Activated T-helper 17 cell treated with anti-CD3 and anti-CD28 coated beads, Interleukin-2, amount 50 U/mL, for 72 hours (primary cell): ENCODE measurements at regions not wholly inside any gene's neighbourhood (a gene's known extent, or its start where the extent isn't known, plus 50 kb on each side); places are given as distances from the start of the nearest gene placed in this dataset.

Experiments
- ATAC-seq: fragments of 150-1000 bp; cut with Tn5 transposase; replicated peaks from 2 replicates; pipeline ENCODE4 v1.10.0; 2021; ENCODE audit warnings: mild to moderate bottlenecking, moderate library complexity
- H3K27ac Mint-ChIP-seq: one replicate; pipeline ENCODE4 v1.8.0; 2022; ENCODE audit warnings: mixed read lengths
- H3K27me3 Mint-ChIP-seq: one replicate; pipeline ENCODE4 v1.8.0; 2022; ENCODE audit warnings: mixed read lengths
- H3K36me3 Mint-ChIP-seq: one replicate; pipeline ENCODE4 v1.8.0; 2022; ENCODE audit warnings: low read depth, mild to moderate bottlenecking, mixed read lengths
- H3K4me1 Mint-ChIP-seq: one replicate; pipeline ENCODE4 v1.8.0; 2022; ENCODE audit warnings: mixed read lengths
- H3K4me3 Mint-ChIP-seq: one replicate; pipeline ENCODE4 v1.8.0; 2022; ENCODE audit warnings: mild to moderate bottlenecking, mixed read lengths
- H3K9me3 Mint-ChIP-seq: one replicate; pipeline ENCODE4 v1.8.0; 2022; ENCODE audit warnings: mixed read lengths

GRCh38 chr16:52234626-52235025 lies 312.3 kb downstream of the TOX3 start:
- no peak for ATAC-seq
- Mint-ChIP-seq H3K4me3 (no peak overlapping the region), H3K27me3 (no peaks in the 10 kb centered on the region), H3K36me3 (no peaks in the 10 kb centered on the region), H3K9me3 (no peaks in the 10 kb centered on the region), H3K4me1 (no peaks in the 10 kb centered on the region), H3K27ac (no peak overlapping the region)

- Mint-ChIP-seq H3K27ac (no peak overlapping the region), H3K4me1 (no peaks in the 10 kb centered on the region), H3K4me3 (no peak overlapping the region), H3K36me3 (no peaks in the 10 kb centered on the region), H3K9me3 (no peaks in the 10 kb centered on the region), H3K27me3 (no peaks in the 10 kb centered on the region)
- ATAC-seq = no peak
These were observed 317.5 kb downstream of the TOX3 start for GRCh38 chr16:52229471-52229870.

GRCh38 chr16:52227851-52228250 lies 319.1 kb downstream of the TOX3 start:
- no peak overlapping the region for H3K4me3 Mint-ChIP-seq
- H3K27me3 Mint-ChIP-seq = no peaks in the 10 kb centered on the region

GRCh38 chr16:52212841-52213240 lies 334.1 kb downstream of the TOX3 start:
- H3K9me3 Mint-ChIP-seq = peaks cover 14% of the 10 kb centered on the region
- no peak overlapping the region for H3K4me3 Mint-ChIP-seq
- H3K27me3 Mint-ChIP-seq = no peaks in the 10 kb centered on the region
- H3K36me3 Mint-ChIP-seq = no peaks in the 10 kb centered on the region
- no peak for ATAC-seq
- H3K27ac Mint-ChIP-seq = no peak overlapping the region
- H3K4me1 Mint-ChIP-seq = no peaks in the 10 kb centered on the region

More at GRCh38 chr16:52227851-52228250, 319.1 kb downstream of the TOX3 start:
- no peak overlapping the region for H3K27ac Mint-ChIP-seq
- no peaks in the 10 kb centered on the region for H3K4me1 Mint-ChIP-seq
- H3K9me3 Mint-ChIP-seq = no peaks in the 10 kb centered on the region
- ATAC-seq = no peak
- no peaks in the 10 kb centered on the region for H3K36me3 Mint-ChIP-seq

- no peak for ATAC-seq
- Mint-ChIP-seq H3K4me3 (no peak overlapping the region), H3K4me1 (no peaks in the 10 kb centered on the region), H3K27ac (no peak overlapping the region), H3K36me3 (no peaks in the 10 kb centered on the region), H3K9me3 (peaks cover 4% of the 10 kb centered on the region), H3K27me3 (no peaks in the 10 kb centered on the region)
These were observed 337.7 kb downstream of the TOX3 start for GRCh38 chr16:52209227-52209626.

- Mint-ChIP-seq H3K27ac (no peak overlapping the region), H3K9me3 (no peaks in the 10 kb centered on the region), H3K27me3 (no peaks in the 10 kb centered on the region), H3K36me3 (no peaks in the 10 kb centered on the region), H3K4me3 (no peak overlapping the region), H3K4me1 (no peaks in the 10 kb centered on the region)
- no peak for ATAC-seq
These were observed 343.8 kb downstream of the TOX3 start for GRCh38 chr16:52203096-52203495.

GRCh38 chr16:52193441-52193840 lies 353.5 kb downstream of the TOX3 start:
- H3K27ac Mint-ChIP-seq = no peak overlapping the region
- no peaks in the 10 kb centered on the region for H3K27me3 Mint-ChIP-seq
- H3K9me3 Mint-ChIP-seq = no peaks in the 10 kb centered on the region
- no peak for ATAC-seq
- no peak overlapping the region for H3K4me3 Mint-ChIP-seq
- no peaks in the 10 kb centered on the region for H3K36me3 Mint-ChIP-seq
- no peaks in the 10 kb centered on the region for H3K4me1 Mint-ChIP-seq

- no peaks in the 10 kb centered on the region for H3K27me3 Mint-ChIP-seq
- H3K36me3 Mint-ChIP-seq = no peaks in the 10 kb centered on the region
- H3K9me3 Mint-ChIP-seq = no peaks in the 10 kb centered on the region
- ATAC-seq = no peak
- H3K27ac Mint-ChIP-seq = no peak overlapping the region
- no peaks in the 10 kb centered on the region for H3K4me1 Mint-ChIP-seq
- no peak overlapping the region for H3K4me3 Mint-ChIP-seq
These were observed 355.3 kb downstream of the TOX3 start for GRCh38 chr16:52191531-52192134.

- Mint-ChIP-seq H3K27me3 (no peaks in the 10 kb centered on the region), H3K36me3 (no peaks in the 10 kb centered on the region)
These were observed 362.6 kb downstream of the TOX3 start for GRCh38 chr16:52184336-52184735.

GRCh38 chr16:52182840-52183239 lies 364.1 kb downstream of the TOX3 start:
- H3K9me3 Mint-ChIP-seq = peaks cover 4% of the 10 kb centered on the region
- no peaks in the 10 kb centered on the region for H3K4me1 Mint-ChIP-seq
- no peaks in the 10 kb centered on the region for H3K27me3 Mint-ChIP-seq
- no peaks in the 10 kb centered on the region for H3K36me3 Mint-ChIP-seq
- no peak overlapping the region for H3K27ac Mint-ChIP-seq
- no peak overlapping the region for H3K4me3 Mint-ChIP-seq
- ATAC-seq = no peak

More at GRCh38 chr16:52184336-52184735, 362.6 kb downstream of the TOX3 start:
- Mint-ChIP-seq H3K4me3 (no peak overlapping the region), H3K4me1 (no peaks in the 10 kb centered on the region), H3K9me3 (peaks cover 4% of the 10 kb centered on the region), H3K27ac (no peak overlapping the region)
- ATAC-seq = no peak

- Mint-ChIP-seq H3K4me1 (no peaks in the 10 kb centered on the region), H3K27ac (no peak overlapping the region), H3K27me3 (no peaks in the 10 kb centered on the region), H3K4me3 (no peak overlapping the region), H3K36me3 (no peaks in the 10 kb centered on the region), H3K9me3 (no peaks in the 10 kb centered on the region)
- no peak for ATAC-seq
These were observed 372.8 kb downstream of the TOX3 start for GRCh38 chr16:52174168-52174567.

- H3K4me1 Mint-ChIP-seq = no peaks in the 10 kb centered on the region
- H3K9me3 Mint-ChIP-seq = peaks cover 5% of the 10 kb centered on the region
- no peak overlapping the region for H3K4me3 Mint-ChIP-seq
- H3K27me3 Mint-ChIP-seq = no peaks in the 10 kb centered on the region
- no peaks in the 10 kb centered on the region for H3K36me3 Mint-ChIP-seq
- no peak for ATAC-seq
- H3K27ac Mint-ChIP-seq = no peak overlapping the region
These were observed 375.5 kb downstream of the TOX3 start for GRCh38 chr16:52171481-52171880.

GRCh38 chr16:52167328-52167727 lies 379.6 kb downstream of the TOX3 start:
- no peaks in the 10 kb centered on the region for H3K36me3 Mint-ChIP-seq
- H3K27me3 Mint-ChIP-seq = no peaks in the 10 kb centered on the region
- no peak overlapping the region for H3K27ac Mint-ChIP-seq
- H3K4me3 Mint-ChIP-seq = no peak overlapping the region
- H3K4me1 Mint-ChIP-seq = no peaks in the 10 kb centered on the region
- no peak for ATAC-seq
- H3K9me3 Mint-ChIP-seq = peaks cover 5% of the 10 kb centered on the region

- Mint-ChIP-seq H3K36me3 (no peaks in the 10 kb centered on the region), H3K4me3 (no peak overlapping the region), H3K27ac (no peak overlapping the region), H3K27me3 (no peaks in the 10 kb centered on the region), H3K9me3 (peaks cover 5% of the 10 kb centered on the region), H3K4me1 (no peaks in the 10 kb centered on the region)
- ATAC-seq = no peak
These were observed 381.0 kb downstream of the TOX3 start for GRCh38 chr16:52165961-52166360.

- Mint-ChIP-seq H3K4me3 (no peak overlapping the region), H3K36me3 (no peaks in the 10 kb centered on the region), H3K4me1 (no peaks in the 10 kb centered on the region), H3K27me3 (no peaks in the 10 kb centered on the region), H3K27ac (no peak overlapping the region), H3K9me3 (peaks cover 9% of the 10 kb centered on the region)
- ATAC-seq = no peak
These were observed 397.9 kb downstream of the TOX3 start for GRCh38 chr16:52149003-52149402.

- ATAC-seq = no peak
- peaks cover 8% of the 10 kb centered on the region for H3K9me3 Mint-ChIP-seq
- no peaks in the 10 kb centered on the region for H3K36me3 Mint-ChIP-seq
- no peak overlapping the region for H3K4me3 Mint-ChIP-seq
- H3K27ac Mint-ChIP-seq = no peak overlapping the region
- H3K4me1 Mint-ChIP-seq = no peaks in the 10 kb centered on the region
- H3K27me3 Mint-ChIP-seq = no peaks in the 10 kb centered on the region
These were observed 405.1 kb downstream of the TOX3 start for GRCh38 chr16:52141871-52142270.
